Heart left ventricle (tissue), 13 donors: ENCODE measurements at regions not wholly inside any gene's neighbourhood (a gene's known extent, or its start where the extent isn't known, plus 50 kb on each side); places are given as distances from the start of the nearest gene placed in this dataset.

ENCODE experiments used
- POLR2A ChIP-seq, 2 donors: fragments of 450-650 bp; IDR thresholded peaks; one replicate each; pipeline ENCODE4 v1.6.1; 2017; ENCODE audit warnings: antibody characterized with exemption in 2 of 2, mild to moderate bottlenecking in 2 of 2, moderate library complexity in 2 of 2
- TF ChIP-seq, protein P1 (sequence below), 12 donors: fragments of 200-600 bp; sonication (generic) in 4 of 12; IDR thresholded peaks; one replicate each; pipeline versions ENCODE4 v1.5.0 to v1.8.0; 2018 to 2022; ENCODE audit warnings: antibody characterized with exemption in 12 of 12, mild to moderate bottlenecking in 5 of 12
- donor health status: ischemic (EF 13 %, LVEDD 7.1; RV severe dilation, severe dysfunction).
- donor health status: DM: no; HTN: yes; CAD: no.
- donor health status: DM: no; HTN: no; CAD: no.
- donor health status: ischemic (EF 25% LVEDD 6.9; RV normal size, moderate dysfunction).
- donor health status: ischemic (EF 25% LVEDD 5.7; RV mildly dilated, moderate dysfunction).
- donor health status: ischemic (EF 35%, LVEDD 5.7; RV mildly dilated, moderate dysfunction).
- donor health status: nonischemic (EF 11% LVEDD 7.7; RV severe dilation, severe dysfunction).
- donor health status: DM: yes; HTN: yes; CAD: no.
- donor health status: PGD.
- donor health status: ischemic (EF 29% LVEDD 5.4; RV normal size, mild dysfunction).
- donor health status: nonischemic (EF 23%, LVEDD 6.1; RV moderate dilation, normal function).

DNA sequence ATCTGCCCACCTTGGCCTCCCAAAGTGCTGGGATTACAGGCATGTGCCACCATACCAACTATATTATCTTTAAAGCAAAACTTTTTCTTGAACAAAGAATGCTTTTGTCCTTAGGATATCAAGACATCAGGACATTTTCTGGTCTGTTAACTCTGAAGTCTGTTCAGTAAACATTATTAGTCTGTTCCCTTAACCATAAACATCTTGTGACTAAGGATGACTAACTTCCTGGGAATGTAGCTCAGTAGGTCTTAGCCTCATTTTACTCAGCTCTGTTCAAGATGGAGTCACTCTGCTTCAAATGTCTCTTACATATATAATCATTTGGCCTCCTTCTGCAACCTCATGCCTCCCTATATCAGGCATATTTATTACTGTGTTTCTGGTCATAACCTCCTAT is 122.9 kb downstream of the UBE2NL start:
- no peak for TF ChIP-seq POLR2A (IDR thresholded peaks at IDR 0.05)
- TF ChIP-seq, protein P1, sequence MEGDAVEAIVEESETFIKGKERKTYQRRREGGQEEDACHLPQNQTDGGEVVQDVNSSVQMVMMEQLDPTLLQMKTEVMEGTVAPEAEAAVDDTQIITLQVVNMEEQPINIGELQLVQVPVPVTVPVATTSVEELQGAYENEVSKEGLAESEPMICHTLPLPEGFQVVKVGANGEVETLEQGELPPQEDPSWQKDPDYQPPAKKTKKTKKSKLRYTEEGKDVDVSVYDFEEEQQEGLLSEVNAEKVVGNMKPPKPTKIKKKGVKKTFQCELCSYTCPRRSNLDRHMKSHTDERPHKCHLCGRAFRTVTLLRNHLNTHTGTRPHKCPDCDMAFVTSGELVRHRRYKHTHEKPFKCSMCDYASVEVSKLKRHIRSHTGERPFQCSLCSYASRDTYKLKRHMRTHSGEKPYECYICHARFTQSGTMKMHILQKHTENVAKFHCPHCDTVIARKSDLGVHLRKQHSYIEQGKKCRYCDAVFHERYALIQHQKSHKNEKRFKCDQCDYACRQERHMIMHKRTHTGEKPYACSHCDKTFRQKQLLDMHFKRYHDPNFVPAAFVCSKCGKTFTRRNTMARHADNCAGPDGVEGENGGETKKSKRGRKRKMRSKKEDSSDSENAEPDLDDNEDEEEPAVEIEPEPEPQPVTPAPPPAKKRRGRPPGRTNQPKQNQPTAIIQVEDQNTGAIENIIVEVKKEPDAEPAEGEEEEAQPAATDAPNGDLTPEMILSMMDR (IDR thresholded peaks at IDR 0.05), result no peak
